GM23338 (cell line): ENCODE measurements at regions not wholly inside any gene's neighbourhood (a gene's known extent, or its start where the extent isn't known, plus 50 kb on each side); places are given as distances from the start of the nearest gene placed in this dataset.

Source experiments
- ATAC-seq: fragments of 200-7000 bp; cut with Tn5 transposase; 3 replicates; pipeline ENCODE4 v1.9.1; 2020
- DNase-seq: peaks from one replicate; pipeline ENCODE4 v3.0.0-alpha.2; 2015; ENCODE audit warnings: low spot score
- H2AFZ ChIP-seq: fragments of 200-600 bp; sonication (generic); 2 replicates; pipeline ENCODE4 v1.8.0; 2016; ENCODE audit warnings: antibody characterized with exemption, mild to moderate bottlenecking, moderate library complexity
- H3F3A ChIP-seq: fragments of 200-600 bp; sonication (generic); replicated peaks from 2 replicates; pipeline ENCODE4 v1.8.0; 2017; ENCODE audit warnings: antibody characterized with exemption, mixed run types, low read depth
- H3K27ac ChIP-seq: fragments of 200-600 bp; sonication (generic); 2 replicates; pipeline ENCODE4 v1.6.1; 2016; ENCODE audit warnings: low read depth
- H3K27me3 ChIP-seq: fragments of 200-600 bp; sonication (generic); 2 replicates; pipeline ENCODE4 v1.8.0; 2016; ENCODE audit warnings: mild to moderate bottlenecking, mixed run types, moderate library complexity; ENCODE audit not compliant: insufficient read depth
- H3K36me3 ChIP-seq: fragments of 200-600 bp; sonication (generic); 2 replicates; pipeline ENCODE4 v1.8.0; 2016; ENCODE audit warnings: mild to moderate bottlenecking; ENCODE audit not compliant: insufficient read depth
- H3K4me1 ChIP-seq: fragments of 200-600 bp; sonication (generic); 2 replicates; pipeline ENCODE4 v1.8.0; 2016; ENCODE audit warnings: mild to moderate bottlenecking, moderate library complexity; ENCODE audit not compliant: insufficient read depth
- H3K4me2 ChIP-seq: fragments of 200-600 bp; sonication (generic); 2 replicates; pipeline ENCODE4 v1.7.1; 2017; ENCODE audit warnings: mixed run types
- H3K4me3 ChIP-seq: fragments of 200-600 bp; sonication (generic); 2 replicates; pipeline ENCODE4 v1.6.1; 2016; ENCODE audit warnings: mixed run types
- H3K79me2 ChIP-seq: fragments of 200-600 bp; sonication (generic); replicated peaks from 2 replicates; pipeline ENCODE4 v1.8.0; 2017; ENCODE audit warnings: mild to moderate bottlenecking; ENCODE audit not compliant: insufficient read depth
- H3K9me2 ChIP-seq: fragments of 200-600 bp; sonication (generic); 2 replicates; pipeline ENCODE4 v1.8.0; 2017; ENCODE audit not compliant: insufficient read depth
- H4K20me1 ChIP-seq: fragments of 200-600 bp; sonication (generic); replicated peaks from 2 replicates; pipeline ENCODE4 v1.8.0; 2017; ENCODE audit warnings: mild to moderate bottlenecking; ENCODE audit not compliant: insufficient read depth
- H3K27ac Mint-ChIP-seq: 2 replicates; pipeline ENCODE4 v1.8.0; 2020; ENCODE audit warnings: inconsistent platforms, mild to moderate bottlenecking, moderate library complexity, mixed read lengths
- H3K27me3 Mint-ChIP-seq: 3 replicates; pipeline ENCODE4 v1.8.0; 2022; ENCODE audit warnings: low read depth, mild to moderate bottlenecking, moderate library complexity, mixed read lengths, inconsistent platforms; ENCODE audit not compliant: insufficient read depth, poor library complexity
- H3K36me3 Mint-ChIP-seq: 3 replicates; pipeline ENCODE4 v1.8.0; 2021; ENCODE audit warnings: low read depth, mild to moderate bottlenecking, inconsistent platforms, moderate library complexity, mixed read lengths
- H3K4me1 Mint-ChIP-seq: 3 replicates; pipeline ENCODE4 v1.8.0; 2020; ENCODE audit warnings: mild to moderate bottlenecking, inconsistent platforms, mixed read lengths
- H3K4me3 Mint-ChIP-seq: 3 replicates; pipeline ENCODE4 v1.8.0; 2021; ENCODE audit warnings: moderate library complexity, mild to moderate bottlenecking, inconsistent platforms, mixed read lengths
- H3K9me3 Mint-ChIP-seq: 3 replicates; pipeline ENCODE4 v1.8.0; 2020; ENCODE audit warnings: moderate library complexity, mild to moderate bottlenecking, inconsistent platforms, mixed read lengths
- CREB1 ChIP-seq: fragments of 250-450 bp; sonication (Bioruptor Pico); IDR thresholded peaks from 2 replicates; pipeline ENCODE4 v1.5.0; 2020; ENCODE audit warnings: low read depth, mild to moderate bottlenecking, moderate library complexity
- EZH2 ChIP-seq: fragments of 200-600 bp; sonication (generic); IDR thresholded peaks from one replicate; pipeline ENCODE4 v1.8.0; 2017; ENCODE audit warnings: antibody characterized with exemption, mild to moderate bottlenecking, low read depth; ENCODE audit not compliant: unreplicated experiment
- EZH2phosphoT487 ChIP-seq: fragments of 200-600 bp; sonication (generic); IDR thresholded peaks from one replicate; pipeline ENCODE4 v1.8.1; 2018; ENCODE audit warnings: antibody characterized with exemption; ENCODE audit not compliant: unreplicated experiment
- JUNB ChIP-seq: IDR thresholded peaks from one replicate; pipeline ENCODE4 v1.6.1; 2016; ENCODE audit warnings: antibody characterized with exemption; ENCODE audit not compliant: unreplicated experiment
- NANOG ChIP-seq: IDR thresholded peaks from 2 replicates; pipeline ENCODE4 v1.6.1; 2016; ENCODE audit warnings: antibody characterized with exemption, borderline replicate concordance
- POLR2AphosphoS5 ChIP-seq: IDR thresholded peaks from 2 replicates; pipeline ENCODE4 v1.6.1; 2016; ENCODE audit warnings: antibody characterized with exemption, low read depth
- STAT1 ChIP-seq: IDR thresholded peaks from one replicate; pipeline ENCODE4 v1.6.1; 2016; ENCODE audit warnings: antibody characterized with exemption; ENCODE audit not compliant: unreplicated experiment
- ZNF114 ChIP-seq: fragments of 250-450 bp; sonication (Bioruptor Pico); IDR thresholded peaks from 2 replicates; pipeline ENCODE4 v1.5.0; 2020; ENCODE audit warnings: mild to moderate bottlenecking, moderate library complexity
- ZNF331 ChIP-seq: fragments of 250-450 bp; sonication (Bioruptor Pico); IDR thresholded peaks from 2 replicates; pipeline ENCODE4 v1.5.0; 2020; ENCODE audit warnings: low read depth, mild to moderate bottlenecking, moderate library complexity
- TF ChIP-seq, protein P1 (sequence below), 2 experiments: fragments of 200-600 bp in 1 of 2; sonication (generic) in 1 of 2; conservative IDR thresholded peaks; 2 replicates each; pipeline versions ENCODE4 v1.5.1 to v1.6.1; 2016 to 2017; ENCODE audit warnings: antibody characterized with exemption in 2 of 2, low read depth in 2 of 2, mild to moderate bottlenecking in 2 of 2, moderate library complexity in 1 of 2
- TF ChIP-seq, protein P2 (sequence below): IDR thresholded peaks from one replicate; pipeline ENCODE4 v1.6.1; 2018; ENCODE audit warnings: antibody characterized with exemption; ENCODE audit not compliant: unreplicated experiment
- TF ChIP-seq, protein P3 (sequence below): IDR thresholded peaks from 2 replicates; pipeline ENCODE4 v1.6.1; 2016; ENCODE audit warnings: antibody characterized with exemption
- TF ChIP-seq, protein P4 (sequence below): fragments of 250-450 bp; sonication (Bioruptor Pico); IDR thresholded peaks from 2 replicates; pipeline ENCODE4 v1.5.0; 2020; ENCODE audit warnings: mild to moderate bottlenecking, moderate library complexity

DNA sequence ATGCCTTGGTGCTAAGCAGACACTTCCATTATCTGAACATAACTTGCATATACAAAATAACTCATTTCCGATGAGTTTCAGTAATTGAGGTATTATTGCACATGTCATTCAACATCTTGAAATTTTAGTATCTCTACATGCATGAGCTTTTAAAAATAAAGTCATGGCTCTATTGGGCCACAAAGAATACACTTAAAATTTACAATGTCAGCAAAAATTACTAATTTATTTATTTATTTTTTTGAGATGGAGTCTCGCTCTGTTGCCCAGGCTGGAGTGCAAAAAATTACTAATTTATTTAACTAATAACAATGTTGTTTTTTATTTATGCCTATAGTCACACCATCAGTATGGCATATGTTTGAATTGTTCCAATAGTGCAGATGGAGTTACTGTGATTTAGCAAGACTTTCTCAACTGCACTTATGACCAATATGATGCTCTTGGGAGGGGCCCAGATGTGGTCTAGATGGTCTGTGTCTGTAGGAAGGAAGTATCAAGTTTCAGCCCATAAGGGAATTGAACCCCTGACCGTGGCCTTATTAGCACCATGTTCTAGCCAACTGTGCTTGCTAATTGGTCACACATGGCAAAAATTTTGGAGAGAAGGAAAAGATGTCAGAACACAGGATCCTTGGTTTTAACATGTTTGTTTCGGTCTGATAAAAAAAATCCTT, 370.7 kb upstream of the TSHZ2 start:
- H3K79me2 ChIP-seq = no peaks in the 10 kb centered on the region
- H3K27ac ChIP-seq = no peak overlapping the region
- H3K4me3 ChIP-seq = no peak overlapping the region
- H3K27ac Mint-ChIP-seq = no peak overlapping the region
- no peaks in the 10 kb centered on the region for H4K20me1 ChIP-seq
- H3K27me3 Mint-ChIP-seq = peaks cover 3% of the 10 kb centered on the region
- no peak overlapping the region for H3K4me3 Mint-ChIP-seq
- ATAC-seq (no peak), DNase-seq (no peak)
- no peaks in the 10 kb centered on the region for H3K36me3 ChIP-seq
- H3K9me3 Mint-ChIP-seq = peaks cover 11% of the 10 kb centered on the region
- H3F3A ChIP-seq = no peaks in the 10 kb centered on the region
- TF ChIP-seq NANOG (no peak), EZH2phosphoT487 (no peak), EZH2 (no peak), STAT1 (no peak), ZNF331 (CRISPR knock-in tag) (no peak), ZNF114 (CRISPR knock-in tag) (no peak), POLR2AphosphoS5 (no peak), CREB1 (no peak), JUNB (no peak)
- TF ChIP-seq, protein P1, sequence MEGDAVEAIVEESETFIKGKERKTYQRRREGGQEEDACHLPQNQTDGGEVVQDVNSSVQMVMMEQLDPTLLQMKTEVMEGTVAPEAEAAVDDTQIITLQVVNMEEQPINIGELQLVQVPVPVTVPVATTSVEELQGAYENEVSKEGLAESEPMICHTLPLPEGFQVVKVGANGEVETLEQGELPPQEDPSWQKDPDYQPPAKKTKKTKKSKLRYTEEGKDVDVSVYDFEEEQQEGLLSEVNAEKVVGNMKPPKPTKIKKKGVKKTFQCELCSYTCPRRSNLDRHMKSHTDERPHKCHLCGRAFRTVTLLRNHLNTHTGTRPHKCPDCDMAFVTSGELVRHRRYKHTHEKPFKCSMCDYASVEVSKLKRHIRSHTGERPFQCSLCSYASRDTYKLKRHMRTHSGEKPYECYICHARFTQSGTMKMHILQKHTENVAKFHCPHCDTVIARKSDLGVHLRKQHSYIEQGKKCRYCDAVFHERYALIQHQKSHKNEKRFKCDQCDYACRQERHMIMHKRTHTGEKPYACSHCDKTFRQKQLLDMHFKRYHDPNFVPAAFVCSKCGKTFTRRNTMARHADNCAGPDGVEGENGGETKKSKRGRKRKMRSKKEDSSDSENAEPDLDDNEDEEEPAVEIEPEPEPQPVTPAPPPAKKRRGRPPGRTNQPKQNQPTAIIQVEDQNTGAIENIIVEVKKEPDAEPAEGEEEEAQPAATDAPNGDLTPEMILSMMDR (conservative IDR thresholded peaks at IDR 0.05; ENCODE audit: low read depth in 2 of 2) = no peak
- TF ChIP-seq, protein P2, sequence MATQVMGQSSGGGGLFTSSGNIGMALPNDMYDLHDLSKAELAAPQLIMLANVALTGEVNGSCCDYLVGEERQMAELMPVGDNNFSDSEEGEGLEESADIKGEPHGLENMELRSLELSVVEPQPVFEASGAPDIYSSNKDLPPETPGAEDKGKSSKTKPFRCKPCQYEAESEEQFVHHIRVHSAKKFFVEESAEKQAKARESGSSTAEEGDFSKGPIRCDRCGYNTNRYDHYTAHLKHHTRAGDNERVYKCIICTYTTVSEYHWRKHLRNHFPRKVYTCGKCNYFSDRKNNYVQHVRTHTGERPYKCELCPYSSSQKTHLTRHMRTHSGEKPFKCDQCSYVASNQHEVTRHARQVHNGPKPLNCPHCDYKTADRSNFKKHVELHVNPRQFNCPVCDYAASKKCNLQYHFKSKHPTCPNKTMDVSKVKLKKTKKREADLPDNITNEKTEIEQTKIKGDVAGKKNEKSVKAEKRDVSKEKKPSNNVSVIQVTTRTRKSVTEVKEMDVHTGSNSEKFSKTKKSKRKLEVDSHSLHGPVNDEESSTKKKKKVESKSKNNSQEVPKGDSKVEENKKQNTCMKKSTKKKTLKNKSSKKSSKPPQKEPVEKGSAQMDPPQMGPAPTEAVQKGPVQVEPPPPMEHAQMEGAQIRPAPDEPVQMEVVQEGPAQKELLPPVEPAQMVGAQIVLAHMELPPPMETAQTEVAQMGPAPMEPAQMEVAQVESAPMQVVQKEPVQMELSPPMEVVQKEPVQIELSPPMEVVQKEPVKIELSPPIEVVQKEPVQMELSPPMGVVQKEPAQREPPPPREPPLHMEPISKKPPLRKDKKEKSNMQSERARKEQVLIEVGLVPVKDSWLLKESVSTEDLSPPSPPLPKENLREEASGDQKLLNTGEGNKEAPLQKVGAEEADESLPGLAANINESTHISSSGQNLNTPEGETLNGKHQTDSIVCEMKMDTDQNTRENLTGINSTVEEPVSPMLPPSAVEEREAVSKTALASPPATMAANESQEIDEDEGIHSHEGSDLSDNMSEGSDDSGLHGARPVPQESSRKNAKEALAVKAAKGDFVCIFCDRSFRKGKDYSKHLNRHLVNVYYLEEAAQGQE = no peak
- TF ChIP-seq, protein P3, sequence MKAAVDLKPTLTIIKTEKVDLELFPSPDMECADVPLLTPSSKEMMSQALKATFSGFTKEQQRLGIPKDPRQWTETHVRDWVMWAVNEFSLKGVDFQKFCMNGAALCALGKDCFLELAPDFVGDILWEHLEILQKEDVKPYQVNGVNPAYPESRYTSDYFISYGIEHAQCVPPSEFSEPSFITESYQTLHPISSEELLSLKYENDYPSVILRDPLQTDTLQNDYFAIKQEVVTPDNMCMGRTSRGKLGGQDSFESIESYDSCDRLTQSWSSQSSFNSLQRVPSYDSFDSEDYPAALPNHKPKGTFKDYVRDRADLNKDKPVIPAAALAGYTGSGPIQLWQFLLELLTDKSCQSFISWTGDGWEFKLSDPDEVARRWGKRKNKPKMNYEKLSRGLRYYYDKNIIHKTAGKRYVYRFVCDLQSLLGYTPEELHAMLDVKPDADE = no peak
- TF ChIP-seq, protein P4, sequence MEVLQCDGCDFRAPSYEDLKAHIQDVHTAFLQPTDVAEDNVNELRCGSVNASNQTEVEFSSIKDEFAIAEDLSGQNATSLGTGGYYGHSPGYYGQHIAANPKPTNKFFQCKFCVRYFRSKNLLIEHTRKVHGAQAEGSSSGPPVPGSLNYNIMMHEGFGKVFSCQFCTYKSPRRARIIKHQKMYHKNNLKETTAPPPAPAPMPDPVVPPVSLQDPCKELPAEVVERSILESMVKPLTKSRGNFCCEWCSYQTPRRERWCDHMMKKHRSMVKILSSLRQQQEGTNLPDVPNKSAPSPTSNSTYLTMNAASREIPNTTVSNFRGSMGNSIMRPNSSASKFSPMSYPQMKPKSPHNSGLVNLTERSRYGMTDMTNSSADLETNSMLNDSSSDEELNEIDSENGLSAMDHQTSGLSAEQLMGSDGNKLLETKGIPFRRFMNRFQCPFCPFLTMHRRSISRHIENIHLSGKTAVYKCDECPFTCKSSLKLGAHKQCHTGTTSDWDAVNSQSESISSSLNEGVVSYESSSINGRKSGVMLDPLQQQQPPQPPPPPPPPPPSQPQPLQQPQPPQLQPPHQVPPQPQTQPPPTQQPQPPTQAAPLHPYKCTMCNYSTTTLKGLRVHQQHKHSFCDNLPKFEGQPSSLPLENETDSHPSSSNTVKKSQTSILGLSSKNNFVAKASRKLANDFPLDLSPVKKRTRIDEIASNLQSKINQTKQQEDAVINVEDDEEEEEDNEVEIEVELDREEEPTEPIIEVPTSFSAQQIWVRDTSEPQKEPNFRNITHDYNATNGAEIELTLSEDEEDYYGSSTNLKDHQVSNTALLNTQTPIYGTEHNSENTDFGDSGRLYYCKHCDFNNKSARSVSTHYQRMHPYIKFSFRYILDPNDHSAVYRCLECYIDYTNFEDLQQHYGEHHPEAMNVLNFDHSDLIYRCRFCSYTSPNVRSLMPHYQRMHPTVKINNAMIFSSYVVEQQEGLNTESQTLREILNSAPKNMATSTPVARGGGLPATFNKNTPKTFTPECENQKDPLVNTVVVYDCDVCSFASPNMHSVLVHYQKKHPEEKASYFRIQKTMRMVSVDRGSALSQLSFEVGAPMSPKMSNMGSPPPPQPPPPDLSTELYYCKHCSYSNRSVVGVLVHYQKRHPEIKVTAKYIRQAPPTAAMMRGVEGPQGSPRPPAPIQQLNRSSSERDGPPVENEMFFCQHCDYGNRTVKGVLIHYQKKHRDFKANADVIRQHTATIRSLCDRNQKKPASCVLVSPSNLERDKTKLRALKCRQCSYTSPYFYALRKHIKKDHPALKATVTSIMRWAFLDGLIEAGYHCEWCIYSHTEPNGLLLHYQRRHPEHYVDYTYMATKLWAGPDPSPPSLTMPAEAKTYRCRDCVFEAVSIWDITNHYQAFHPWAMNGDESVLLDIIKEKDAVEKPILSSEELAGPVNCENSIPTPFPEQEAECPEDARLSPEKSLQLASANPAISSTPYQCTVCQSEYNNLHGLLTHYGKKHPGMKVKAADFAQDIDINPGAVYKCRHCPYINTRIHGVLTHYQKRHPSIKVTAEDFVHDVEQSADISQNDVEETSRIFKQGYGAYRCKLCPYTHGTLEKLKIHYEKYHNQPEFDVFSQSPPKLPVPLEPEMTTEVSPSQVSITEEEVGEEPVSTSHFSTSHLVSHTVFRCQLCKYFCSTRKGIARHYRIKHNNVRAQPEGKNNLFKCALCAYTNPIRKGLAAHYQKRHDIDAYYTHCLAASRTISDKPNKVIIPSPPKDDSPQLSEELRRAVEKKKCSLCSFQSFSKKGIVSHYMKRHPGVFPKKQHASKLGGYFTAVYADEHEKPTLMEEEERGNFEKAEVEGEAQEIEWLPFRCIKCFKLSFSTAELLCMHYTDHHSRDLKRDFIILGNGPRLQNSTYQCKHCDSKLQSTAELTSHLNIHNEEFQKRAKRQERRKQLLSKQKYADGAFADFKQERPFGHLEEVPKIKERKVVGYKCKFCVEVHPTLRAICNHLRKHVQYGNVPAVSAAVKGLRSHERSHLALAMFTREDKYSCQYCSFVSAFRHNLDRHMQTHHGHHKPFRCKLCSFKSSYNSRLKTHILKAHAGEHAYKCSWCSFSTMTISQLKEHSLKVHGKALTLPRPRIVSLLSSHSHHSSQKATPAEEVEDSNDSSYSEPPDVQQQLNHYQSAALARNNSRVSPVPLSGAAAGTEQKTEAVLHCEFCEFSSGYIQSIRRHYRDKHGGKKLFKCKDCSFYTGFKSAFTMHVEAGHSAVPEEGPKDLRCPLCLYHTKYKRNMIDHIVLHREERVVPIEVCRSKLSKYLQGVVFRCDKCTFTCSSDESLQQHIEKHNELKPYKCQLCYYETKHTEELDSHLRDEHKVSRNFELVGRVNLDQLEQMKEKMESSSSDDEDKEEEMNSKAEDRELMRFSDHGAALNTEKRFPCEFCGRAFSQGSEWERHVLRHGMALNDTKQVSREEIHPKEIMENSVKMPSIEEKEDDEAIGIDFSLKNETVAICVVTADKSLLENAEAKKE (CRISPR knock-in tag) = no peak
- peaks cover 11% of the 10 kb centered on the region; the same call in 1 of the 2 replicates for H3K9me2 ChIP-seq
- H2AFZ ChIP-seq = no peak overlapping the region
- no peaks in the 10 kb centered on the region for H3K4me1 ChIP-seq
- no peak overlapping the region for H3K4me2 ChIP-seq
- H3K36me3 Mint-ChIP-seq = peaks cover 5% of the 10 kb centered on the region; the same call in 1 of the 3 replicates
- no peaks in the 10 kb centered on the region for H3K4me1 Mint-ChIP-seq
- H3K27me3 ChIP-seq = no peaks in the 10 kb centered on the region
